ENCODE measurements at regions not wholly inside any gene's neighbourhood (a gene's known extent, or its start where the extent isn't known, plus 50 kb on each side); places are given as distances from the start of the nearest gene placed in this dataset.

DNA sequence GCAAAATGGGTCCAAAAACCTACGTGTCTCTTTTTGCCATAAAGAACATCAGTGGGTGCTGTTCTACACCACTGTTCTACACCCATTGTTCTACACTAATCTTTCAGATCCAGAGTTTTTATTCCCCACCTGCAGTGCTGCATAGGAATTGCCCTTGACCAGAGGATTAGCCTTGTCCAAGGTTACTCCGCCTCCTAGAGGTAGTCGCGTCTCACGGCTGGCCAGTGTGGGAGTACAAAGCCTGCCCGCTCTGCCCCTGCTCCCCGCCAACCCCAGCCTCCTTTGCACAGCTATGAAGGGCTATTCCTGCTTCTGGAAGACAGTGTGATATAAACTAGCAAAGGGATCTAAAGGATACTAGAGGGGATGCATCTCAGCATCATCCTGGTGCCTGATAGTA lies 222.1 kb upstream of the LMCD1 start:
- TF ChIP-seq POLR2AphosphoS5 (IDR thresholded peaks at IDR 0.05; ENCODE audit: low read depth, low read length) = no peak
- TF ChIP-seq POLR2A (IDR thresholded peaks at IDR 0.05; ENCODE audit: low read depth, low read length) = no peak
